Loucy (cell line): ENCODE measurements at regions not wholly inside any gene's neighbourhood (a gene's known extent, or its start where the extent isn't known, plus 50 kb on each side); places are given as distances from the start of the nearest gene placed in this dataset.

ENCODE experiments used
- H2AFZ ChIP-seq: fragments of 200-600 bp; sonication (generic); 2 replicates; pipeline ENCODE4 v1.6.0; 2016; ENCODE audit warnings: antibody characterized with exemption, mild to moderate bottlenecking, low read length, moderate library complexity
- H3F3A ChIP-seq: fragments of 200-600 bp; 2 replicates; pipeline ENCODE4 v1.6.0; 2016; ENCODE audit warnings: antibody characterized with exemption, low read depth, mild to moderate bottlenecking
- H3K27me3 ChIP-seq: fragments of 200-600 bp; sonication (generic); 2 replicates; pipeline ENCODE4 v1.6.1; 2014; ENCODE audit warnings: low read length, mild to moderate bottlenecking; ENCODE audit not compliant: insufficient read depth, poor library complexity, severe bottlenecking
- H3K36me3 ChIP-seq: fragments of 200-600 bp; sonication (generic); 2 replicates; pipeline ENCODE4 v1.6.1; 2016; ENCODE audit warnings: low read length; ENCODE audit not compliant: insufficient read depth
- H3K4me1 ChIP-seq: fragments of 200-600 bp; sonication (generic); 2 replicates; pipeline ENCODE4 v1.5.1; 2014; ENCODE audit warnings: low read length, mild to moderate bottlenecking; ENCODE audit not compliant: insufficient read depth, poor library complexity, severe bottlenecking
- H3K4me2 ChIP-seq: fragments of 200-600 bp; sonication (generic); 2 replicates; pipeline ENCODE4 v1.6.0; 2014; ENCODE audit warnings: antibody characterized with exemption, low read length, low read depth, mild to moderate bottlenecking; ENCODE audit not compliant: poor library complexity, severe bottlenecking
- H3K4me3 ChIP-seq: fragments of 200-600 bp; sonication (generic); 2 replicates; pipeline ENCODE4 v1.5.1; 2014; ENCODE audit warnings: low read length, mild to moderate bottlenecking, mixed read lengths; ENCODE audit not compliant: poor library complexity, severe bottlenecking
- H3K79me2 ChIP-seq: fragments of 200-600 bp; sonication (generic); 2 replicates; pipeline ENCODE4 v1.6.1; 2014; ENCODE audit warnings: low read length; ENCODE audit not compliant: insufficient read depth
- H3K9ac ChIP-seq: fragments of 200-600 bp; sonication (generic); 2 replicates; pipeline ENCODE4 v1.6.0; 2014; ENCODE audit warnings: mild to moderate bottlenecking, low read depth, low read length, moderate library complexity; ENCODE audit not compliant: poor library complexity, severe bottlenecking
- H3K9me2 ChIP-seq: fragments of 200-600 bp; sonication (generic); replicated peaks from 2 replicates; pipeline ENCODE4 v1.6.1; 2016; ENCODE audit warnings: low read depth, low read length, mixed read lengths
- H3K9me3 ChIP-seq: fragments of 200-600 bp; sonication (generic); 2 replicates; pipeline ENCODE4 v1.6.1; 2014; ENCODE audit warnings: mild to moderate bottlenecking, antibody characterized with exemption, low read length, low read depth; ENCODE audit not compliant: insufficient read depth
- H4K20me1 ChIP-seq: fragments of 200-600 bp; sonication (generic); 2 replicates; pipeline ENCODE4 v1.6.0; 2014; ENCODE audit warnings: antibody characterized with exemption, low read length, mild to moderate bottlenecking; ENCODE audit not compliant: insufficient read depth, poor library complexity, severe bottlenecking
- EZH2phosphoT487 ChIP-seq: fragments of 200-600 bp; IDR thresholded peaks from 2 replicates; pipeline ENCODE4 v1.6.1; 2018; ENCODE audit warnings: antibody characterized with exemption, mild to moderate bottlenecking, moderate library complexity, borderline replicate concordance
- TF ChIP-seq, protein P1 (sequence below): fragments of 200-600 bp; sonication (generic); conservative IDR thresholded peaks from 2 replicates; pipeline ENCODE4 v1.5.1; 2014; ENCODE audit warnings: mild to moderate bottlenecking, antibody characterized with exemption, low read length

DNA sequence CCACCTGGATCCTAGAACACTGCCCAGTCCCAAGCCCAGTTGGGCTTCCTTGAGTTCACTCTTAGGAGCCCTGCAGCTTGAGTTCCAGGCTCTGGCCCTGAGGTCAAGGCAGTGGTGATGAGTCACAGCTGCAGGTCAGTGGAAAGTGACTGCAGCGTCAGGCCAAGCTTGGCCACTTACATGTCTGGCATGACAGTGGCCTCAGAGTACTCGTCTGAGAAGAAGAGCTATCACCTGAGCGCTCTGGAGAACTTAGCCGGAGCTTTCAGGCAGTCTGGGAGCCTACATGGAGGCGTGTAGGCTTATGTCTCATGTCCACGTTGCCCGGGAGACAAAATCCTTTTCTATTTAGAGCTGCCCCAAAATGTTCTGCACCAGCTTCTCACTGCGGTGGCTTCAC is 75.6 kb downstream of the ARL6IP4 start:
- no peaks in the 10 kb centered on the region for H3K79me2 ChIP-seq
- no peaks in the 10 kb centered on the region for H3K36me3 ChIP-seq
- H2AFZ ChIP-seq: no peak overlapping the region
- H3K9ac ChIP-seq: no peak overlapping the region
- no peaks in the 10 kb centered on the region for H3K9me2 ChIP-seq
- TF ChIP-seq EZH2phosphoT487: no peak
- TF ChIP-seq, protein P1, sequence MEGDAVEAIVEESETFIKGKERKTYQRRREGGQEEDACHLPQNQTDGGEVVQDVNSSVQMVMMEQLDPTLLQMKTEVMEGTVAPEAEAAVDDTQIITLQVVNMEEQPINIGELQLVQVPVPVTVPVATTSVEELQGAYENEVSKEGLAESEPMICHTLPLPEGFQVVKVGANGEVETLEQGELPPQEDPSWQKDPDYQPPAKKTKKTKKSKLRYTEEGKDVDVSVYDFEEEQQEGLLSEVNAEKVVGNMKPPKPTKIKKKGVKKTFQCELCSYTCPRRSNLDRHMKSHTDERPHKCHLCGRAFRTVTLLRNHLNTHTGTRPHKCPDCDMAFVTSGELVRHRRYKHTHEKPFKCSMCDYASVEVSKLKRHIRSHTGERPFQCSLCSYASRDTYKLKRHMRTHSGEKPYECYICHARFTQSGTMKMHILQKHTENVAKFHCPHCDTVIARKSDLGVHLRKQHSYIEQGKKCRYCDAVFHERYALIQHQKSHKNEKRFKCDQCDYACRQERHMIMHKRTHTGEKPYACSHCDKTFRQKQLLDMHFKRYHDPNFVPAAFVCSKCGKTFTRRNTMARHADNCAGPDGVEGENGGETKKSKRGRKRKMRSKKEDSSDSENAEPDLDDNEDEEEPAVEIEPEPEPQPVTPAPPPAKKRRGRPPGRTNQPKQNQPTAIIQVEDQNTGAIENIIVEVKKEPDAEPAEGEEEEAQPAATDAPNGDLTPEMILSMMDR: no peak
- H4K20me1 ChIP-seq: no peaks in the 10 kb centered on the region
- no peak overlapping the region for H3K4me2 ChIP-seq
- H3K4me3 ChIP-seq: no peak overlapping the region
- H3K27me3 ChIP-seq: no peaks in the 10 kb centered on the region
- H3K9me3 ChIP-seq: no peaks in the 10 kb centered on the region
- H3K4me1 ChIP-seq: no peaks in the 10 kb centered on the region
- H3F3A ChIP-seq: 0 out of 2 replicates have a peak, but pooled peaks cover 2% of the 10 kb centered on the region

GRCh38 chr12:123055281-123055766 is 74.8 kb downstream of the ARL6IP4 start:
- no peak overlapping the region for H2AFZ ChIP-seq
- H3K36me3 ChIP-seq: no peaks in the 10 kb centered on the region
- no peak overlapping the region for H3K9ac ChIP-seq
- 0 out of 2 replicates have a peak, but pooled peaks cover 2% of the 10 kb centered on the region for H3F3A ChIP-seq
- no peaks in the 10 kb centered on the region for H3K9me3 ChIP-seq
- no peaks in the 10 kb centered on the region for H4K20me1 ChIP-seq
- no peaks in the 10 kb centered on the region for H3K27me3 ChIP-seq
- no peaks in the 10 kb centered on the region for H3K4me1 ChIP-seq
- no peaks in the 10 kb centered on the region for H3K9me2 ChIP-seq
- H3K4me3 ChIP-seq: no peak overlapping the region
- H3K4me2 ChIP-seq: no peak overlapping the region
- H3K79me2 ChIP-seq: no peaks in the 10 kb centered on the region
- TF ChIP-seq, protein P1: no peak
- no peak for TF ChIP-seq EZH2phosphoT487

DNA sequence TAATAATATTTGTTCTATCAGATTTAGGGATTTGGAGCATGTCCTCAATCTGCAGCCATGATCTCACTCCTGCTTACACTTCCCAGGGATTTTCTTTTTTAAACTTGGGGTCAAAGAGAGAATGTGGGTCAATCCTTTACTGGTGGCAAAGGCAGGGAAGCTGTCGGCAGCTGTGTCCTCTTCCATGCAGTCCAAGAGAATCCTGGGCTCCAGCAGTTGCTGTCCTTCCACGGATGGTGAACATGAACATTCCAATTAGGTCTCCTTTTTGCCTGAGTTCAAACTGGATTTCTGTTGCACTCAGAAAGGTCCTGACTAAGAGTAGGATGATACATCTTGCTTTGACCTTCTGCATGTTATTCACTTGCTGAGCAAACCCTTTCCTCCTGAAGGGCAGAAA is 73.9 kb downstream of the ARL6IP4 start:
- Histone ChIP-seq H3K4me2 (no peak overlapping the region), H4K20me1 (no peaks in the 10 kb centered on the region), H3K79me2 (no peaks in the 10 kb centered on the region), H3K9me3 (no peaks in the 10 kb centered on the region), H3K4me3 (no peak overlapping the region), H2AFZ (no peak overlapping the region), H3F3A (0 out of 2 replicates have a peak, but pooled peaks cover 2% of the 10 kb centered on the region), H3K9me2 (no peaks in the 10 kb centered on the region), H3K27me3 (no peaks in the 10 kb centered on the region), H3K36me3 (no peaks in the 10 kb centered on the region), H3K4me1 (no peaks in the 10 kb centered on the region), H3K9ac (no peak overlapping the region)
- TF ChIP-seq, protein P1: no peak
- TF ChIP-seq EZH2phosphoT487: no peak
